GM19239 (cell line): ENCODE measurements at regions not wholly inside any gene's neighbourhood (a gene's known extent, or its start where the extent isn't known, plus 50 kb on each side); places are given as distances from the start of the nearest gene placed in this dataset.
"Not testable (repeated sequence)": the region's sequence is repeated elsewhere in the genome, so short reads cannot be mapped to it uniquely, and the experiment has no call there.

Experiments
- DNase-seq: peaks from one replicate; pipeline ENCODE4 v3.0.0; 2011; ENCODE audit warnings: low spot score; ENCODE audit not compliant: insufficient read length
- FAIRE-seq: peaks from 2 replicates; lab custom pipeline; 2011; peaks lifted over from hg19 to GRCh38; lab: Jason Lieb, UNC

- DNase-seq (no peak), FAIRE-seq (no peak)
Observed at GRCh38 chr10:130340816-130341215, 204.6 kb downstream of the GLRX3 start.

- DNase-seq (no peak), FAIRE-seq (no peak)
Observed at GRCh38 chr10:130341356-130341755, 205.2 kb downstream of the GLRX3 start.

- no peak for FAIRE-seq
- DNase-seq = no peak
Observed at GRCh38 chr10:130345728-130346127, 209.5 kb downstream of the GLRX3 start.

GRCh38 chr10:130350996-130351395, 214.8 kb downstream of the GLRX3 start:
- DNase-seq (no peak), FAIRE-seq (no peak)

GRCh38 chr10:130351466-130352290, 215.5 kb downstream of the GLRX3 start:
- no peak for DNase-seq
- FAIRE-seq = no peak

GRCh38 chr10:130352291-130352645, 216.1 kb downstream of the GLRX3 start:
- no peak for FAIRE-seq

GRCh38 chr10:130353928-130354572, 217.9 kb downstream of the GLRX3 start:
- no peak for FAIRE-seq
- DNase-seq = no peak

More at GRCh38 chr10:130352291-130352645, 216.1 kb downstream of the GLRX3 start:
- DNase-seq = no peak

- no peak for FAIRE-seq
Observed at GRCh38 chr10:130354573-130354954, 218.4 kb downstream of the GLRX3 start.

GRCh38 chr10:130354976-130355795, 219.0 kb downstream of the GLRX3 start:
- FAIRE-seq (no peak), DNase-seq (no peak)

More at GRCh38 chr10:130354573-130354954, 218.4 kb downstream of the GLRX3 start:
- no peak for DNase-seq

GRCh38 chr10:130356429-130356828, 220.2 kb downstream of the GLRX3 start:
- not testable (repeated sequence) for DNase-seq, FAIRE-seq

- FAIRE-seq (no peak), DNase-seq (no peak)
Observed at GRCh38 chr10:130357226-130357625, 221.0 kb downstream of the GLRX3 start.

GRCh38 chr10:130357951-130358350, 221.8 kb downstream of the GLRX3 start:
- FAIRE-seq = no peak

GRCh38 chr10:130358981-130359650, 222.9 kb downstream of the GLRX3 start:
- FAIRE-seq (no peak), DNase-seq (no peak)

More at GRCh38 chr10:130357951-130358350, 221.8 kb downstream of the GLRX3 start:
- no peak for DNase-seq

GRCh38 chr10:130359711-130360110, 223.5 kb downstream of the GLRX3 start:
- DNase-seq (no peak), FAIRE-seq (no peak)

GRCh38 chr10:130360826-130361311, 224.7 kb downstream of the GLRX3 start:
- no peak for DNase-seq
- FAIRE-seq = no peak

GRCh38 chr10:130361351-130362105, 225.3 kb downstream of the GLRX3 start:
- DNase-seq (no peak), FAIRE-seq (no peak)

GRCh38 chr10:130362308-130362761, 226.1 kb downstream of the GLRX3 start:
- DNase-seq (no peak), FAIRE-seq (no peak)

GRCh38 chr10:130363051-130363450, 226.9 kb downstream of the GLRX3 start:
- FAIRE-seq (no peak), DNase-seq (no peak)

GRCh38 chr10:130363899-130364445, 227.8 kb downstream of the GLRX3 start:
- DNase-seq = no peak
- FAIRE-seq = no peak
